K562 (cell line): ENCODE measurements at regions not wholly inside any gene's neighbourhood (a gene's known extent, or its start where the extent isn't known, plus 50 kb on each side); places are given as distances from the start of the nearest gene placed in this dataset.

Source experiments
- ATAC-seq: fragments of 200-7000 bp; cut with Tn5 transposase; 3 replicates; pipeline ENCODE4 v1.9.1; 2020; ENCODE audit warnings: moderate library complexity
- BruUV-seq: library from RNA; stranded (reverse); fragments of 400-500 nt; replicated peaks from 2 replicates; lab custom pipeline; 2021; lab: Mats Ljungman, UMichigan
- CTCF ChIA-PET: fragments of 300-600 bp; formaldehyde crosslinking; extraction: SDS; loops from one replicate; lab custom pipeline; 2021; ENCODE audit warnings: low intra/inter-chr PET ratio; lab: Yijun Ruan, JAX
- POLR2A ChIA-PET: fragments of 300-600, 350-650 bp; sonication (Branson Sonifier 250); formaldehyde crosslinking; extraction: SDS; loops from one replicate; lab custom pipeline; 2021; ENCODE audit warnings: antibody characterized with exemption, inconsistent platforms; lab: Yijun Ruan, JAX
- DNase-seq, 4 experiments: peaks; one replicate each; pipeline versions ENCODE4 v3.0.0 to v3.0.0-alpha.2; 2011 to 2018; ENCODE audit warnings: low spot score in 3 of 4, mixed read lengths in 3 of 4; ENCODE audit errors: extremely low read depth in 1 of 4
- FAIRE-seq: peaks from 2 replicates; lab custom pipeline; 2011; peaks lifted over from hg19 to GRCh38; lab: Jason Lieb, UNC
- H2AFZ ChIP-seq: 2 replicates; pipeline ENCODE4 v1.6.0; 2011; ENCODE audit warnings: low read depth, low read length, control low read depth, inconsistent platforms
- H3K27ac ChIP-seq: fragments of 200-600 bp; 3 replicates; pipeline ENCODE4 v1.8.0; 2011; ENCODE audit warnings: low read depth, mild to moderate bottlenecking, control low read depth, inconsistent platforms, low read length, moderate library complexity, mixed read lengths; ENCODE audit errors: extremely low read depth
- H3K27me3 ChIP-seq, 2 experiments: fragments of 300-600 bp in 1 of 2; 2 replicates in 1 of 2; 3 replicates in 1 of 2; pipeline versions ENCODE4 v1.6.0 to v1.8.0; 2011; ENCODE audit warnings: inconsistent platforms in 2 of 2, low read length in 2 of 2, mild to moderate bottlenecking in 1 of 2, mixed read lengths in 1 of 2, moderate library complexity in 1 of 2; ENCODE audit not compliant: control insufficient read depth in 2 of 2, insufficient read depth in 2 of 2
- H3K36me3 ChIP-seq: fragments of 300-600 bp; 3 replicates; pipeline ENCODE4 v1.8.0; 2011; ENCODE audit warnings: mild to moderate bottlenecking, low read length, inconsistent platforms; ENCODE audit not compliant: control insufficient read depth, insufficient read depth
- H3K4me1 ChIP-seq, 2 experiments: fragments of 200-600 bp in 1 of 2; replicated peaks in 1 of 2; 2 replicates in 1 of 2; 3 replicates in 1 of 2; pipeline versions ENCODE4 v1.5.1 to v1.8.0; 2011; ENCODE audit warnings: inconsistent platforms in 2 of 2, low read length in 2 of 2, mild to moderate bottlenecking in 1 of 2, mixed read lengths in 1 of 2, moderate library complexity in 1 of 2; ENCODE audit not compliant: control insufficient read depth in 2 of 2, insufficient read depth in 2 of 2
- H3K4me2 ChIP-seq: 2 replicates; pipeline ENCODE4 v1.6.1; 2011; ENCODE audit warnings: low read length, control low read depth, inconsistent platforms, mixed read lengths; ENCODE audit not compliant: insufficient read depth
- H3K4me3 ChIP-seq: fragments of 200-600 bp; sonication (generic), shearing (Covaris generic); 2 replicates; pipeline ENCODE4 v1.5.1; 2016; ENCODE audit warnings: control low read depth, inconsistent platforms
- H3K79me2 ChIP-seq: fragments of 200-600 bp; 3 replicates; pipeline ENCODE4 v1.8.0; 2011; ENCODE audit warnings: low read length, inconsistent platforms; ENCODE audit not compliant: control insufficient read depth, insufficient read depth
- H3K9ac ChIP-seq, 2 experiments: 2 replicates each; pipeline versions ENCODE4 v1.6.0 to v1.6.1; 2011; ENCODE audit warnings: low read depth in 2 of 2, low read length in 2 of 2, control low read depth in 1 of 2, inconsistent platforms in 1 of 2, mild to moderate bottlenecking in 1 of 2, mixed read lengths in 1 of 2; ENCODE audit not compliant: insufficient read depth in 1 of 2
- H3K9me1 ChIP-seq: one replicate; pipeline ENCODE4 v1.6.0; 2011; ENCODE audit warnings: inconsistent platforms, mild to moderate bottlenecking, low read length, moderate library complexity; ENCODE audit not compliant: control insufficient read depth, insufficient read depth
- H3K9me3 ChIP-seq: replicated peaks from 2 replicates; pipeline ENCODE4 v1.5.1; 2011; ENCODE audit warnings: low read depth, low read length, inconsistent platforms; ENCODE audit not compliant: control insufficient read depth, insufficient read depth
- H4K20me1 ChIP-seq: replicated peaks from 2 replicates; pipeline ENCODE4 v1.6.1; 2011; ENCODE audit warnings: low read length, inconsistent platforms, mixed read lengths; ENCODE audit not compliant: control insufficient read depth, insufficient read depth
- PRPF4 ChIP-seq: fragments of 200-400 bp; formaldehyde crosslinking; IDR thresholded peaks from one replicate; pipeline ENCODE4 v1.6.1; 2017; ENCODE audit warnings: low read length, low read depth, mild to moderate bottlenecking; ENCODE audit not compliant: insufficient read depth, poor library complexity, severe bottlenecking
- SAFB2 ChIP-seq: fragments of 200-400 bp; formaldehyde crosslinking; IDR thresholded peaks from 2 replicates; pipeline ENCODE4 v1.6.1; 2018; ENCODE audit warnings: borderline replicate concordance, low read length, low read depth, moderate library complexity; ENCODE audit not compliant: severe bottlenecking
- TRIM24 ChIP-seq, 2 experiments: fragments of 450-650 bp; IDR thresholded peaks; 2 replicates each; pipeline ENCODE4 v1.6.1; 2016
- ZFX ChIP-seq: sonication (generic); formaldehyde crosslinking; IDR thresholded peaks from 2 replicates; pipeline ENCODE4 v1.8.0; 2022; ENCODE audit warnings: mild to moderate bottlenecking, missing genetic modification reagents, moderate library complexity
- ZNF121 ChIP-seq: sonication (generic); formaldehyde crosslinking; conservative IDR thresholded peaks from 2 replicates; pipeline ENCODE4 v1.8.0; 2022; ENCODE audit warnings: missing genetic modification reagents
- WGBS: fragments of 100-300 bp; shearing (Covaris generic); methylation state at CpG from one replicate; pipeline ENCODE4 v1.1.6; 2016; ENCODE audit warnings: low coverage, mixed read lengths; ENCODE audit not compliant: insufficient coverage; ENCODE audit errors: missing lambda C conversion rate; 5-methylcytosine and 5-hydroxymethylcytosine counted together
- in situ Hi-C: fragments of 300-500 bp; cut with MboI; formaldehyde crosslinking; loops from 4 replicates; pipeline ENCODE4 v1.15.0; 2018; ENCODE audit warnings: inconsistent platforms, mixed read lengths
- intact Hi-C: fragments of 100-400 bp; cut with micrococcal nuclease; formaldehyde crosslinking; loops from 2 replicates; pipeline ENCODE4 v1.14.2; 2022
- TF ChIP-seq, protein P1 (sequence below): fragments of 250-450 bp; sonication (Bioruptor Pico); IDR thresholded peaks from 2 replicates; pipeline ENCODE4 v1.4.0; 2020; ENCODE audit warnings: borderline replicate concordance

DNA sequence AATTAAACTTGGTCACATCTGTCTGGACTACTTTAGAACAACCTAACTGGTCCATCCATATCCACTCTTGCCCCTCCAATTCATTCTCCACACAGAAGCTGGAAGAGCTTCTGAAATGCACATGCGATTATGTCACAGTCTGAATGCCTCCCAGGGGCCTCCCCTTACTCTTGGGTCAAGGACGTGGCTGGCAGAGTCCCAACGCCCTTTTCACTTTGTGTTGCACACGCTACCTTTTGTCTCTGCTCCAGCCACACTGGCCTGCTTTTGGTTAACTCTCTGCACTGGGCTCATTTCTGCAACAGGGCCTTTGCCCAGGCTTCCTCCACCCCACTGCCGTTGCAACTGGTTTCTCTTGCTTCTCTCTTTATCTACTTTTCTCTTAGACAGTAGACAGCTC, 245.2 kb downstream of the IL20RB start:
- DNase-seq (no peak), FAIRE-seq (no peak)
- no peaks in the 10 kb centered on the region for H3K9me3 ChIP-seq
- no peak for TF ChIP-seq ZNF121
- no peak for TF ChIP-seq ZFX
- no peak for TF ChIP-seq PRPF4
- no peak for TF ChIP-seq SAFB2
- TF ChIP-seq, protein P1, sequence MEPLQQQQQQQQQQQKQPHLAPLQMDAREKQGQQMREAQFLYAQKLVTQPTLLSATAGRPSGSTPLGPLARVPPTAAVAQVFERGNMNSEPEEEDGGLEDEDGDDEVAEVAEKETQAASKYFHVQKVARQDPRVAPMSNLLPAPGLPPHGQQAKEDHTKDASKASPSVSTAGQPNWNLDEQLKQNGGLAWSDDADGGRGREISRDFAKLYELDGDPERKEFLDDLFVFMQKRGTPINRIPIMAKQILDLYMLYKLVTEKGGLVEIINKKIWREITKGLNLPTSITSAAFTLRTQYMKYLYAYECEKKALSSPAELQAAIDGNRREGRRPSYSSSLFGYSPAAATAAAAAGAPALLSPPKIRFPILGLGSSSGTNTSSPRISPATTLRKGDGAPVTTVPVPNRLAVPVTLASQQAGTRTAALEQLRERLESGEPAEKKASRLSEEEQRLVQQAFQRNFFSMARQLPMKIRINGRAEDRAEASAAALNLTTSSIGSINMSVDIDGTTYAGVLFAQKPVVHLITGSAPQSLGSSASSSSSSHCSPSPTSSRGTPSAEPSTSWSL (CRISPR knock-in tag): no peak
- TF ChIP-seq TRIM24 (IDR thresholded peaks at IDR 0.05): no peak
- TF ChIP-seq, all 486 proteins: peak for 0
- no peaks in the 10 kb centered on the region for H3K36me3 ChIP-seq
- H3K79me2 ChIP-seq: no peaks in the 10 kb centered on the region
- no peak overlapping the region for H2AFZ ChIP-seq
- WGBS: 0% methylated on average over 5 of the region's 5 CpGs
- H4K20me1 ChIP-seq: no peaks in the 10 kb centered on the region
- BruUV-seq: no TSS peak
- no peak overlapping the region for H3K9ac ChIP-seq
- no peak for ATAC-seq
- H3K27ac ChIP-seq: no peak overlapping the region
- H3K9me1 ChIP-seq: no peaks in the 10 kb centered on the region
- H3K4me3 ChIP-seq: no peak overlapping the region
- intact Hi-C loops (no loop called here), in situ Hi-C loops (no loop called here)
- CTCF ChIA-PET: no interaction called here
- POLR2A ChIA-PET: no interaction called here
- no peak overlapping the region for H3K4me2 ChIP-seq
- H3K27me3 ChIP-seq: no peaks in the 10 kb centered on the region
- H3K4me1 ChIP-seq: no peaks in the 10 kb centered on the region
